GM19452 (cell line): ENCODE measurements at regions not wholly inside any gene's neighbourhood (a gene's known extent, or its start where the extent isn't known, plus 50 kb on each side); places are given as distances from the start of the nearest gene placed in this dataset.

ENCODE experiments used
- ATAC-seq: cut with Tn5 transposase; IDR thresholded peaks from one replicate; pipeline ENCODE4 v1.9.1; 2021; ENCODE audit not compliant: unreplicated experiment

GRCh38 chrX:9311421-9312160 is 153.3 kb upstream of the TBL1X start:
- ATAC-seq: no peak

GRCh38 chrX:9312922-9313867 is 151.7 kb upstream of the TBL1X start:
- peak; percentile 80 for ATAC-seq

DNA sequence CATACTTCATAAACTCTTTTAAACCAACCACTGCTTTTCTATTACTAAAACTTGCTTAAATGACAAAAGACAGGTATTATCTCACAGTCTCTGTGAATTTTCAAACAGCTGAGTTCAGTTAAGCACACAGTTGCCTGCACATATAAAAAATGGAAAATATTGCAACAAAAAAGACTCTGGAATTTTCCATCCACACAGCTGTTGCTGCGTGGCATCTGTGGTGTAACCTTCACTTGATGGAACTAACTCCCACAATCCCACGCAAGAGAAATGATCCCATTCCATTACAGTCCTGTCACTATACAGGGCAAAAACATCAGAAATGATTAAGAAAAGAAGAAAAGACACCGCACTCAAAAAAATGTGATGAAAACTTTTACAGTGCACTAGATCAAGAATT is 149.8 kb upstream of the TBL1X start:
- no peak for ATAC-seq

GRCh38 chrX:9316096-9316495 is 148.8 kb upstream of the TBL1X start:
- ATAC-seq: no peak

DNA sequence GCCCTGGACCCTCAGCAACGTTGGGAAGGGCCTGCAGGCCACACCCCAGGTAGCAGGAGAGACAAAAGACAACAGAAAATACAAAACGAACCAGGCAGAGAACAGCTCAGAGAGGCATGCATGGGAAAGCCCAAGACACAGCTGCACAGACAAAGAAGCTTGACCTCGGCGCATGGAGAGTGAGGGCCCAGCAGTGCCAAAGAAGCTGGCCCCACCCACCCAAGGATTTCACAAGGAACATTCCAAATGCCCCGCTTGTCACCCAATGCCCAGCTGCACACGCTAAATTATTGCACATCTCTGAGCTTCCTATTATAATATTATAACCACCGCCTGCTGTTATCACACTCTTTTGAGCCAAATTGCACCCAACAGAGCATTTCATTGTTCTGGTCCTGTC is 147.7 kb upstream of the TBL1X start:
- no peak for ATAC-seq

DNA sequence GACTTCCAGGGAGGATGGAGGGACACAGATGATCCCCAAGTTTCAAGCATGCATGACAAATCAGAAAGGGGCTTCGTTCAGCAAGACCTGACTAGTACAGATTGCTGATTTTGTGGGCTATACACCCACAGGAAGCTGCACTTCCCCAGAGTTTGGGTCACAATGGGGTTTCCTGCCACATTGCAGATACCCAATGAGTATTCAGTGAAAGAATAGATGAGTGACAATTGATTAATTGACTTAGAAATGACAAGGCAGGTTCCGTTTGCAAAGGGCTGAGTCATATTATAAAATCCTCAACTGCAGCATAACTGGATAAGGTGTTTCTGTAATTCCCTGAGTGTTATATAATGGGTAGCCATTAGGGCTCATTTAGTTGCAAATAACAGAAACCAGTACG is 146.6 kb upstream of the TBL1X start:
- ATAC-seq: no peak

GRCh38 chrX:9318766-9319165 is 146.1 kb upstream of the TBL1X start:
- no peak for ATAC-seq

DNA sequence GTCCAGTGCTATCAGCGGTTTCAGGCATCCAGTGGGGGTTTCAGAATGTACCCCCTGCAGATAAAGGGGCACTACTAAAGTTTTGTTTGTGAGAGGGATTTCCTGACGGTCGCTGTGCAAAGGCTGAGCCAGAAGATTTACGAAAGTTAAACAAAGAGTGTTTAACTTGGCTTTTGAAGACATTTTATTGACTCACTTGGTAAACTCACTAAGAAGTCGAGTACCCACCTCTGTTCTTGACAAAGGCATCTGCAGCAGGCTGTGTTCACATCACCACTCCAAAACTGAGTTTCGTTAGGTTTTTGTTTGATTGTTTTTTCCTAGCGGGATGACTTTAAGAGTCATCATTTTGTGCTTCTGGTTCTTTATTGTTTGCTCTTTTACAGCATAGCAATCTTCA is 143.9 kb upstream of the TBL1X start:
- ATAC-seq: no peak

- ATAC-seq: no peak
Observed at GRCh38 chrX:9324676-9325075, 140.2 kb upstream of the TBL1X start.

GRCh38 chrX:9326369-9326768 is 138.5 kb upstream of the TBL1X start:
- ATAC-seq: no peak

DNA sequence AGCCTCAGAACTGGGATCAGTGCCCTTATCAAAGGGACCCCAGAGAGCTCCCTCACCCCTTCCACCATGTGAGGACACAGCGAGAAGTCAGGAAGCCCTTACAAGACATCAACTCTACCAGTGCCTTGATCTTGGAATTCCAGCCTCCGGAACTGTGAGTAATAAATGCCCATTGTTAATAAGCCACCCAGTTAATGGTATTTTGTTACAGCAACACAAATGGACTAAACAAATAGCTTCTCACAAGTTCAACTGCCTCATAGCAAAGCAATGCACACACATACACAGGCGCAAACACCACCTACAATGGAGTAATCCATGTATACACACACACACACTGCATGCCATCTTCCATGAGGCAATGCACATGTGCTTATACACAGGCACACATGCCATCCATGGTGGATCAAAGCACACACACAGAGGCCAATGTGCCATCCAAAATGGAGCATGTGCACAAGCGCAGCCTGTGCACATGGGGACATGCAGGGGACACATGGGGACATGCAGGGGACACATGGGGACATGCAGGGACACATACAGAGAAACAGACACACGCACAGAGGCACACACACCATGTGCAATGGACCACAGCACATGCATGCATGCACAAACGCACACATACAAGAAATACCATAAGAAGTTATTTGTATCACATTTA is 137.6 kb upstream of the TBL1X start:
- ATAC-seq: no peak

- ATAC-seq: no peak
Observed at GRCh38 chrX:9327747-9328145, 137.1 kb upstream of the TBL1X start.

GRCh38 chrX:9329056-9329455 is 135.8 kb upstream of the TBL1X start:
- no peak for ATAC-seq

DNA sequence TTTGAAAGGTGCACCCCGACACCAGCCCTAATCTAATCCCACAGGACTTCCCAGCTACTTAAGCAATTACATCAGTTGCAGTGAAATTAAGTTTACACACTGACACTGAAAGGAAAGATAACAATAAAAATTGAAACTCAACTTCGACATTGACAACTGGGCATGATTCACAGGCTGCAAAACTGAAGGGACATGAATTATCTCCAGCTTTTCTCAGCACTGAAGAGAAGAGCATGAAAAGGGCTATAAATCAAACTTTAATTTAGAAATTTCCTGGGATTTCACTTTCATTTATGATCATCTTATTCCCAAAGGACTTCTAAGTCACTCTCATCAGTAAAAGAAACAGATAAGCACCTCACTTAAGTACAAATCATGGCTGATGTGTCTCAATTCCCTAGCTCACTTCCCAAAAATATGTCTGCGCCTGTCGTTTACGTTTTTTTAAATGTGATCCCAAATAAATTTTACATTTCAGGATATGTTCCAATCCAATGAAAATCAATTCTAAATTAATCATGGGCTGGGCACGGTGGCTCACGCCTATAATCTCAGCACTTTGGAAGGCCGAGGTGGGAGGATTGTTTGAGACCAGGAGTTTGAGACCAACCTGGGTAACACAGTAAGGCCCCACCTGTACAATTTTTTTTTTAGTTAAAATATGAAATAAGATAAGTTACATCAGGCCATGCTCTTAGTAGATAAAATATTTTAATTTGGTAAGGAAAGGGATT is 134.4 kb upstream of the TBL1X start:
- ATAC-seq: no peak

DNA sequence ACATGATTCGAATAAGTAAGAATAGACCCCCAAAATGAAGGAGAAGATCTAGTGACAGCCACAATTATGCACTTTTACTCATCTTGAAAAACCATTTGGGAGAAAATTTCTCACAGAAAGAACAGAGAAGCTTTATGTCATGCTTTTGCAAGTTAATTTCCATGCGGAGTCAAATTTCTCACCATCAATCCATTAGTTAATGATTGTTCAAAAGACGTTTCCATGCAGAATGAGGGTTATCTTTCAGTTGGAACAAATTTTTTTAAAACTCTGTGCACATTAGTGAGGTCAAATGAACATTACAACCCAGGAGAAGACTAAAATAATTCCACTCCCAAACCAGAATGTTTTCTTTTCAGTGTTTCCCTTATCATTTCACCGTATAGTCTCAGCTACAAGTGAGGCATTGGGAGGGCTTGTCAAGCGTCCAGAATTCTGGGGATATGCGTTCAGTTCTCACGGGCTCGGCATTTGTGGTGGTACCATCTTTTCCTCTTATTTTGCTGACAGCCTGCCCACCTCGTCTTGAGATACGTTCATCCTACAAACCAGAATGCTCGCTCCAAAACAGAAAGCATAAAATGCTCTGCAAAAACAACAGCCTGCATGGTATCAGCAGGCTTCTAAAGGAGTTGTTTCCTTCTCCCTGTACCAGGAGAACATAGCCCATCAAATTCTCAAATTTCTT is 130.8 kb upstream of the TBL1X start:
- no peak for ATAC-seq

- no peak for ATAC-seq
Observed at GRCh38 chrX:9335251-9335650, 129.6 kb upstream of the TBL1X start.

DNA sequence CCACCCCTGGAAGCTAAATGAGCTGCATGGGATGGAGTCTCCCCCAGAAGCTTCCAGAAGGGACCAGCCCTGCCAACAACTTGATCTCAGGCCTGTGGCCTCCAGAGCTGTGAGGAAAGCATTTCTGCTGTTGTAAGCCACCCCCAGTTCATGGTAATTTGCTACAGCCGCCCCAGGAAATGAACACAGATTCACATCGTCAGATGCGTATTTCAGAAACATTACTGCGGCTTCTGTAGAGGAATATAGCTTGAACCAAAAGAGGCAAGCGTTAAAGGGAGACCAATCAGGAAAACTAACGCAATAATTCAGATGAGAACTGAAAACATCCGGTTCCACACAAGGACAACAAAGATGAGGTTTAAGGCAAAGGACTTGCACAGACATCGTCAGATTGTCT is 128.4 kb upstream of the TBL1X start:
- no peak for ATAC-seq

DNA sequence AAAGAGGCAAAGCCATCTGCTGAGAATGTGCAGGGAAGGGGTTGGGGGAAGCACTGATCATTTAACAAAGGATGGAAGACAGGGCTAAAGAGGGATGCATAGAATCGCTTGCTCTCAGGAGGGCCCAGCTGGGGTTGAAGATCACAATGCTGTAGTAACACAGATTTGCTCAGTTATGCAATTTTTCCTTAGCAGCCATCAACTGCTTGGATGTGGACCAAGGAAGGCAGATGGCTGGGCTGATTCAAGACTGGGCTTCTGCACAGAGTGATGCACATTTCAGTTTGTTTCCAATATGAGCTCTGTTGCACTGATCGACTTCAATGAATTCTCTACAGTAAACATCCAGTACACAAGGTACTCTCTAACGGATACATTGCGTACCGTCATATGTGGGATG is 127.8 kb upstream of the TBL1X start:
- ATAC-seq: no peak

DNA sequence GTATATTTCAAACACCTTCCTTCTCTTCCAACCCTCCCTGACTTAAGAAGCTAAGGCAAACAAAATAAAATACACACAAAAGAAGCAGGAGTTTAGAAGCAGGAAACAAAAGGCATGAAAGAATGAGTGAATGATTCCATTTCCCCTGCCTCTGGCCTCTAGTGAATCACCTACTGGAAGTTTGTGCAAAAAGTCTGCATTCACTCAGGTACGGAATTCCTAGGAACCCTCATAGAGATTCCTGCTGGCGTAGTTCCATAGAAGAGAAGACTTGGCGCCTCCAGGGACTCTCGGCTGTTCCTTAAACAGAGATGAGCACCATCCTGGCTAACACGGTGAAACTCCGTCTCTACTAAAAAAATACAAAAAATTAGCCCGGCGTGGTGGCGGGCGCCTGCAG is 125.9 kb upstream of the TBL1X start:
- no peak for ATAC-seq
